HL-60 (cell line): ENCODE measurements at regions not wholly inside any gene's neighbourhood (a gene's known extent, or its start where the extent isn't known, plus 50 kb on each side); places are given as distances from the start of the nearest gene placed in this dataset.

Source experiments
- POLR2AphosphoS5 ChIP-seq: IDR thresholded peaks from 2 replicates; pipeline ENCODE4 v1.6.1; 2012; ENCODE audit warnings: low read depth
- TF ChIP-seq, protein P1 (sequence below): IDR thresholded peaks from one replicate; pipeline ENCODE4 v1.5.1; 2011; ENCODE audit warnings: low read length, control low read depth, inconsistent platforms; ENCODE audit not compliant: insufficient read depth

DNA sequence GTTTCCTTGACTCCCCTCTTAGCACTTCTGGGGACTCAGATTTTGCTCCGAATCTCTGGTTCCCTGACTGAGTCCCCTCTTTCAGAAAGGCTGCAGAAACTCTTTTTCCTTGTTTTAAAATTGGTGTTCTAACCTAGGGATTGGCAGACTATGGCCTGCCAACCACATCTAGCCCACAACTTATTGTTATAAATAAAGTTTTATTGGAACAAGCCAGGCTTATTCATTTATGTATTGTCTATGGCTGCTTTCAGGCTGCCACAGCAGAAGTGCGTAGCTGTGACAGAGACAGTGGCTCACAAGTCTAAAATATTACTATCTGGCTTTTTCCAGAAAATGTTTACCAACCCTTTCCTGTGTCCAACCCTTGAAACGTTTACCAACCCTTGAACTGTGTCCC lies 81.7 kb downstream of the IER5 start:
- TF ChIP-seq POLR2AphosphoS5: no peak
- TF ChIP-seq, protein P1, sequence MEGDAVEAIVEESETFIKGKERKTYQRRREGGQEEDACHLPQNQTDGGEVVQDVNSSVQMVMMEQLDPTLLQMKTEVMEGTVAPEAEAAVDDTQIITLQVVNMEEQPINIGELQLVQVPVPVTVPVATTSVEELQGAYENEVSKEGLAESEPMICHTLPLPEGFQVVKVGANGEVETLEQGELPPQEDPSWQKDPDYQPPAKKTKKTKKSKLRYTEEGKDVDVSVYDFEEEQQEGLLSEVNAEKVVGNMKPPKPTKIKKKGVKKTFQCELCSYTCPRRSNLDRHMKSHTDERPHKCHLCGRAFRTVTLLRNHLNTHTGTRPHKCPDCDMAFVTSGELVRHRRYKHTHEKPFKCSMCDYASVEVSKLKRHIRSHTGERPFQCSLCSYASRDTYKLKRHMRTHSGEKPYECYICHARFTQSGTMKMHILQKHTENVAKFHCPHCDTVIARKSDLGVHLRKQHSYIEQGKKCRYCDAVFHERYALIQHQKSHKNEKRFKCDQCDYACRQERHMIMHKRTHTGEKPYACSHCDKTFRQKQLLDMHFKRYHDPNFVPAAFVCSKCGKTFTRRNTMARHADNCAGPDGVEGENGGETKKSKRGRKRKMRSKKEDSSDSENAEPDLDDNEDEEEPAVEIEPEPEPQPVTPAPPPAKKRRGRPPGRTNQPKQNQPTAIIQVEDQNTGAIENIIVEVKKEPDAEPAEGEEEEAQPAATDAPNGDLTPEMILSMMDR: no peak
